Nephron progenitor cell (in vitro differentiated cells): ENCODE measurements at regions not wholly inside any gene's neighbourhood (a gene's known extent, or its start where the extent isn't known, plus 50 kb on each side); places are given as distances from the start of the nearest gene placed in this dataset.
A peak's percentile ranks its signal among the peaks of the same experiment; 100 is the strongest.

Source experiments
- DNase-seq: peaks from one replicate; pipeline ENCODE4 v3.0.0; 2021
- H3K27ac Mint-ChIP-seq: 2 replicates; pipeline ENCODE4 v1.8.0; 2021; ENCODE audit warnings: mild to moderate bottlenecking, moderate library complexity, mixed read lengths
- H3K27me3 Mint-ChIP-seq: 2 replicates; pipeline ENCODE4 v1.8.0; 2021; ENCODE audit warnings: mild to moderate bottlenecking, low read depth, mixed read lengths; ENCODE audit not compliant: poor library complexity
- H3K36me3 Mint-ChIP-seq: 2 replicates; pipeline ENCODE4 v1.8.0; 2021; ENCODE audit warnings: low read depth, mixed read lengths
- H3K4me1 Mint-ChIP-seq: 2 replicates; pipeline ENCODE4 v1.8.0; 2021; ENCODE audit warnings: mixed read lengths
- H3K4me3 Mint-ChIP-seq: 2 replicates; pipeline ENCODE4 v1.8.0; 2021; ENCODE audit warnings: mild to moderate bottlenecking, moderate library complexity, mixed read lengths
- H3K9me3 Mint-ChIP-seq: 2 replicates; pipeline ENCODE4 v1.8.0; 2021; ENCODE audit warnings: mild to moderate bottlenecking, moderate library complexity, mixed read lengths
- CTCF ChIP-seq: fragments of 200-600 bp; sonication (generic); IDR thresholded peaks from 2 replicates; pipeline ENCODE4 v1.5.0; 2021; ENCODE audit warnings: antibody characterized with exemption

GRCh38 chr1:208997726-208998312 lies 585.7 kb upstream of the CAMK1G start:
- Mint-ChIP-seq H3K4me1 (peaks cover 11% of the 10 kb centered on the region), H3K36me3 (peaks cover 1% of the 10 kb centered on the region), H3K27me3 (peaks cover 4% of the 10 kb centered on the region), H3K4me3 (no peak overlapping the region), H3K9me3 (peaks cover 30% of the 10 kb centered on the region), H3K27ac (no peak overlapping the region)
- TF ChIP-seq CTCF, result no peak
- DNase-seq, result no peak

- Mint-ChIP-seq H3K36me3 (no peaks in the 10 kb centered on the region), H3K27ac (no peak overlapping the region), H3K4me1 (peaks cover 13% of the 10 kb centered on the region), H3K9me3 (peaks cover 5% of the 10 kb centered on the region), H3K27me3 (no peaks in the 10 kb centered on the region), H3K4me3 (no peak overlapping the region)
- TF ChIP-seq CTCF, result no peak
- no peak for DNase-seq
Measured at GRCh38 chr1:209008586-209008985, 574.9 kb upstream of the CAMK1G start.

- no peak for TF ChIP-seq CTCF
- H3K36me3 Mint-ChIP-seq, result no peaks in the 10 kb centered on the region
- H3K4me3 Mint-ChIP-seq, result no peak overlapping the region
- H3K27me3 Mint-ChIP-seq, result no peaks in the 10 kb centered on the region
- H3K9me3 Mint-ChIP-seq, result peaks cover 3% of the 10 kb centered on the region
- peaks cover 13% of the 10 kb centered on the region for H3K4me1 Mint-ChIP-seq
- H3K27ac Mint-ChIP-seq, result peak overlapping the region; percentile 16
- no peak for DNase-seq
Measured at GRCh38 chr1:209010475-209011230, 572.9 kb upstream of the CAMK1G start.

GRCh38 chr1:209012443-209013196 lies 570.9 kb upstream of the CAMK1G start:
- H3K27ac Mint-ChIP-seq, result no peak overlapping the region
- H3K9me3 Mint-ChIP-seq, result peaks cover 18% of the 10 kb centered on the region
- H3K36me3 Mint-ChIP-seq, result peaks cover 4% of the 10 kb centered on the region
- H3K27me3 Mint-ChIP-seq, result no peaks in the 10 kb centered on the region
- no peak for TF ChIP-seq CTCF
- no peak for DNase-seq
- H3K4me3 Mint-ChIP-seq, result no peak overlapping the region
- H3K4me1 Mint-ChIP-seq, result peaks cover 13% of the 10 kb centered on the region

- Mint-ChIP-seq H3K9me3 (peaks cover 39% of the 10 kb centered on the region), H3K27ac (no peak overlapping the region), H3K36me3 (peaks cover 18% of the 10 kb centered on the region), H3K27me3 (no peaks in the 10 kb centered on the region), H3K4me3 (no peak overlapping the region), H3K4me1 (peaks cover 13% of the 10 kb centered on the region)
- no peak for TF ChIP-seq CTCF
- DNase-seq, result no peak
Measured at GRCh38 chr1:209015092-209015491, 568.4 kb upstream of the CAMK1G start.
